Panc1 (cell line): ENCODE measurements at regions not wholly inside any gene's neighbourhood (a gene's known extent, or its start where the extent isn't known, plus 50 kb on each side); places are given as distances from the start of the nearest gene placed in this dataset.

Experiments
- ATAC-seq: fragments of 200-7000 bp; cut with Tn5 transposase; 2 replicates; pipeline ENCODE4 v1.9.1; 2020; ENCODE audit warnings: mild to moderate bottlenecking, moderate library complexity
- BruUV-seq: library from RNA; stranded (reverse); fragments of 400-500 nt; replicated peaks from 2 replicates; lab custom pipeline; 2021; lab: Mats Ljungman, UMichigan
- CTCF ChIA-PET: fragments of 300-600 bp; sonication (Branson Sonifier 250); formaldehyde crosslinking; loops from one replicate; lab custom pipeline; 2022; ENCODE audit warnings: antibody characterized with exemption; lab: Charles Lee
- POLR2A ChIA-PET: fragments of 300-600 bp; sonication (Branson Sonifier 250); formaldehyde crosslinking; loops from one replicate; lab custom pipeline; 2022; ENCODE audit warnings: antibody characterized with exemption; lab: Charles Lee
- DNase-seq: peaks from one replicate; pipeline ENCODE4 v3.0.0-alpha.2; 2010; ENCODE audit warnings: low read depth, low spot score
- H3K27ac ChIP-seq: 2 replicates; pipeline ENCODE4 v1.5.1; 2011; ENCODE audit warnings: mild to moderate bottlenecking, low read length, inconsistent platforms
- H3K27me3 ChIP-seq: fragments of 200-500 bp; sonication (Bioruptor generic); 2 replicates; pipeline ENCODE4 v1.6.0; 2014; ENCODE audit warnings: low read length, inconsistent platforms; ENCODE audit not compliant: control insufficient read depth, insufficient read depth
- H3K36me3 ChIP-seq: fragments of 200-500 bp; sonication (Bioruptor generic); 2 replicates; pipeline ENCODE4 v1.5.1; 2014; ENCODE audit warnings: inconsistent platforms, mild to moderate bottlenecking, low read length, moderate library complexity; ENCODE audit not compliant: control insufficient read depth, insufficient read depth
- H3K4me1 ChIP-seq: 2 replicates; pipeline ENCODE4 v1.5.1; 2011; ENCODE audit warnings: inconsistent platforms, mild to moderate bottlenecking, low read length, moderate library complexity; ENCODE audit not compliant: control insufficient read depth, insufficient read depth
- H3K4me3 ChIP-seq, 2 experiments: 2 replicates each; pipeline ENCODE4 v1.5.1; 2011 to 2012; ENCODE audit warnings: low read depth in 2 of 2, low read length in 2 of 2, mild to moderate bottlenecking in 2 of 2, inconsistent platforms in 1 of 2, moderate library complexity in 1 of 2
- H3K9me3 ChIP-seq: fragments of 200-500 bp; sonication (Bioruptor generic); 2 replicates; pipeline ENCODE4 v1.5.1; 2014; ENCODE audit warnings: low read depth, mild to moderate bottlenecking, inconsistent platforms, low read length, moderate library complexity; ENCODE audit not compliant: control insufficient read depth, insufficient read depth
- POLR2AphosphoS5 ChIP-seq: IDR thresholded peaks from 2 replicates; pipeline ENCODE4 v1.6.1; 2012; ENCODE audit warnings: mild to moderate bottlenecking, low read depth, low read length, moderate library complexity
- SIN3A ChIP-seq: IDR thresholded peaks from 2 replicates; pipeline ENCODE4 v1.6.1; 2012; ENCODE audit warnings: low read depth, mild to moderate bottlenecking, low read length, moderate library complexity, borderline replicate concordance; ENCODE audit not compliant: insufficient read depth
- TCF7L2 ChIP-seq: IDR thresholded peaks from 2 replicates; pipeline ENCODE4 v1.6.1; 2011; ENCODE audit warnings: mild to moderate bottlenecking, low read depth, low read length, inconsistent platforms
- in situ Hi-C: cut with HindIII; loops from 2 replicates; pipeline ENCODE4 v1.10.0; 2016; ENCODE audit warnings: low sequenced_read_pairs, low pct_unique_long_range_greater_than_20kb
- intact Hi-C: fragments of 100-400 bp; cut with micrococcal nuclease; formaldehyde crosslinking; loops from one replicate; pipeline ENCODE4 v1.10.0; 2022; ENCODE audit not compliant: unreplicated experiment
- TF ChIP-seq, protein P1 (sequence below): fragments of 450-650 bp; IDR thresholded peaks from 2 replicates; pipeline ENCODE4 v1.5.1; 2017; ENCODE audit warnings: mild to moderate bottlenecking
- TF ChIP-seq, protein P2 (sequence below), 2 experiments: IDR thresholded peaks; 2 replicates each; pipeline ENCODE4 v1.6.1; 2011 to 2012; ENCODE audit warnings: low read depth in 2 of 2, control low read depth in 1 of 2, low read length in 1 of 2, mild to moderate bottlenecking in 1 of 2, moderate library complexity in 1 of 2; ENCODE audit not compliant: insufficient read depth in 1 of 2

DNA sequence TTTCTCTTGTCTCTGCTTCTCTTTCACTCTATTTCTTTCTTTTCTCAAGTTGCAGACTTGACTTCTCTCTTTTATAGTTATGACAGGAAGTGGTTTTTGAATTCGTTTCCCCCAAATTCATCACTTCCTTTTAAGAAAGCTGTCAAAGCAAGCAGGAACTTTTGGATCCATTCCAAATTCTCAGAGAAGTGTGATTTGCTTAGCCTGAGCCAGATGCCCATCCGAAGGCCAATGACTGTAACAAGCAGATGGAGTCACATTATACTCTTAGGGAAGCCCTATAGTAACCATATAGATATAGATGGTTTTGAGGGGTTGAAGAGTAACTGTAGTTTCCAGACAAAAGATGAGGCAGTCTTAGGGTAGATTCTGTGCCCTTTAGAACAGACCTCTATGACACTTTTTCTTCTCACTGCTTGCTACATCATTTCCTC lies 592.0 kb upstream of the KCNMB2 start:
- Histone ChIP-seq H3K4me1 (no peaks in the 10 kb centered on the region), H3K4me3 (no peak overlapping the region), H3K27me3 (no peaks in the 10 kb centered on the region), H3K27ac (no peak overlapping the region), H3K9me3 (no peaks in the 10 kb centered on the region), H3K36me3 (no peaks in the 10 kb centered on the region)
- ChIA-PET POLR2A (no interaction called here), CTCF (no interaction called here)
- DNase-seq (no peak), ATAC-seq (no peak)
- TF ChIP-seq TCF7L2 (no peak), SIN3A (no peak), POLR2AphosphoS5 (no peak)
- TF ChIP-seq, protein P1, sequence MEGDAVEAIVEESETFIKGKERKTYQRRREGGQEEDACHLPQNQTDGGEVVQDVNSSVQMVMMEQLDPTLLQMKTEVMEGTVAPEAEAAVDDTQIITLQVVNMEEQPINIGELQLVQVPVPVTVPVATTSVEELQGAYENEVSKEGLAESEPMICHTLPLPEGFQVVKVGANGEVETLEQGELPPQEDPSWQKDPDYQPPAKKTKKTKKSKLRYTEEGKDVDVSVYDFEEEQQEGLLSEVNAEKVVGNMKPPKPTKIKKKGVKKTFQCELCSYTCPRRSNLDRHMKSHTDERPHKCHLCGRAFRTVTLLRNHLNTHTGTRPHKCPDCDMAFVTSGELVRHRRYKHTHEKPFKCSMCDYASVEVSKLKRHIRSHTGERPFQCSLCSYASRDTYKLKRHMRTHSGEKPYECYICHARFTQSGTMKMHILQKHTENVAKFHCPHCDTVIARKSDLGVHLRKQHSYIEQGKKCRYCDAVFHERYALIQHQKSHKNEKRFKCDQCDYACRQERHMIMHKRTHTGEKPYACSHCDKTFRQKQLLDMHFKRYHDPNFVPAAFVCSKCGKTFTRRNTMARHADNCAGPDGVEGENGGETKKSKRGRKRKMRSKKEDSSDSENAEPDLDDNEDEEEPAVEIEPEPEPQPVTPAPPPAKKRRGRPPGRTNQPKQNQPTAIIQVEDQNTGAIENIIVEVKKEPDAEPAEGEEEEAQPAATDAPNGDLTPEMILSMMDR, result no peak
- TF ChIP-seq, protein P2, sequence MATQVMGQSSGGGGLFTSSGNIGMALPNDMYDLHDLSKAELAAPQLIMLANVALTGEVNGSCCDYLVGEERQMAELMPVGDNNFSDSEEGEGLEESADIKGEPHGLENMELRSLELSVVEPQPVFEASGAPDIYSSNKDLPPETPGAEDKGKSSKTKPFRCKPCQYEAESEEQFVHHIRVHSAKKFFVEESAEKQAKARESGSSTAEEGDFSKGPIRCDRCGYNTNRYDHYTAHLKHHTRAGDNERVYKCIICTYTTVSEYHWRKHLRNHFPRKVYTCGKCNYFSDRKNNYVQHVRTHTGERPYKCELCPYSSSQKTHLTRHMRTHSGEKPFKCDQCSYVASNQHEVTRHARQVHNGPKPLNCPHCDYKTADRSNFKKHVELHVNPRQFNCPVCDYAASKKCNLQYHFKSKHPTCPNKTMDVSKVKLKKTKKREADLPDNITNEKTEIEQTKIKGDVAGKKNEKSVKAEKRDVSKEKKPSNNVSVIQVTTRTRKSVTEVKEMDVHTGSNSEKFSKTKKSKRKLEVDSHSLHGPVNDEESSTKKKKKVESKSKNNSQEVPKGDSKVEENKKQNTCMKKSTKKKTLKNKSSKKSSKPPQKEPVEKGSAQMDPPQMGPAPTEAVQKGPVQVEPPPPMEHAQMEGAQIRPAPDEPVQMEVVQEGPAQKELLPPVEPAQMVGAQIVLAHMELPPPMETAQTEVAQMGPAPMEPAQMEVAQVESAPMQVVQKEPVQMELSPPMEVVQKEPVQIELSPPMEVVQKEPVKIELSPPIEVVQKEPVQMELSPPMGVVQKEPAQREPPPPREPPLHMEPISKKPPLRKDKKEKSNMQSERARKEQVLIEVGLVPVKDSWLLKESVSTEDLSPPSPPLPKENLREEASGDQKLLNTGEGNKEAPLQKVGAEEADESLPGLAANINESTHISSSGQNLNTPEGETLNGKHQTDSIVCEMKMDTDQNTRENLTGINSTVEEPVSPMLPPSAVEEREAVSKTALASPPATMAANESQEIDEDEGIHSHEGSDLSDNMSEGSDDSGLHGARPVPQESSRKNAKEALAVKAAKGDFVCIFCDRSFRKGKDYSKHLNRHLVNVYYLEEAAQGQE (IDR thresholded peaks at IDR 0.05; ENCODE audit: insufficient read depth in 1 of 2, low read depth in 2 of 2, low read length in 1 of 2), result no peak
- in situ Hi-C loops (no loop called here), intact Hi-C loops (no loop called here)
- no TSS peak for BruUV-seq

DNA sequence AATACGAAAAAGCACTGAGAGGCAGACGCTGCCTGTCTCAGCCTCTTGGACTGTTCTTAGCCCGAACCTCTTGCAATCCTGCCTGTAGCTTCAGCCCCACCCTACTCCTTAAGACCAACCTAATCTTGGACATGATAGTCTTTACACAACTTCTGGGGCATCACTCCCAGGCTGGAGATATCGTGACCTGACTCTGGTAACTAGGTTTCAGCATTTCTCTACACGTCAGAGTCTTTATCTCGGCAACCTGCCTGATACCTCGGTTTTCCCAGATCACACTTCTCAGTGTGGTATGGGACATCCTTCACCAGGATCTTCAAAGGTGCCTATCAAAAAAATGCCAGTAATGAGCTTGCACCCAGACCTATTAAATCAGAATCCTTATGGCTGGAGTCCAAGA lies 590.2 kb upstream of the KCNMB2 start:
- Histone ChIP-seq H3K4me1 (no peaks in the 10 kb centered on the region), H3K36me3 (no peaks in the 10 kb centered on the region), H3K27me3 (no peaks in the 10 kb centered on the region), H3K9me3 (no peaks in the 10 kb centered on the region), H3K4me3 (no peak overlapping the region), H3K27ac (no peak overlapping the region)
- ATAC-seq (no peak), DNase-seq (no peak)
- BruUV-seq, result no TSS peak
- ChIA-PET CTCF (no interaction called here), POLR2A (no interaction called here)
- TF ChIP-seq, protein P2 (IDR thresholded peaks at IDR 0.05; ENCODE audit: insufficient read depth in 1 of 2, low read depth in 2 of 2, low read length in 1 of 2), result no peak
- no peak for TF ChIP-seq SIN3A
- TF ChIP-seq, protein P1, result no peak
- no peak for TF ChIP-seq TCF7L2
- intact Hi-C loops, result no loop called here
- in situ Hi-C loops, result no loop called here
